Endometrium (tissue), 2 donors: ENCODE measurements at regions not wholly inside any gene's neighbourhood (a gene's known extent, or its start where the extent isn't known, plus 50 kb on each side); places are given as distances from the start of the nearest gene placed in this dataset.

Experiments used
- FAIRE-seq: peaks from 2 replicates; lab custom pipeline; 2012; peaks lifted over from hg19 to GRCh38; lab: Jason Lieb, UNC
- donor health status: control.
- donor health status: control.

- no peak for FAIRE-seq
These were observed 193.7 kb downstream of the ERMARD start for GRCh38 chr6:169945117-169945516.

DNA sequence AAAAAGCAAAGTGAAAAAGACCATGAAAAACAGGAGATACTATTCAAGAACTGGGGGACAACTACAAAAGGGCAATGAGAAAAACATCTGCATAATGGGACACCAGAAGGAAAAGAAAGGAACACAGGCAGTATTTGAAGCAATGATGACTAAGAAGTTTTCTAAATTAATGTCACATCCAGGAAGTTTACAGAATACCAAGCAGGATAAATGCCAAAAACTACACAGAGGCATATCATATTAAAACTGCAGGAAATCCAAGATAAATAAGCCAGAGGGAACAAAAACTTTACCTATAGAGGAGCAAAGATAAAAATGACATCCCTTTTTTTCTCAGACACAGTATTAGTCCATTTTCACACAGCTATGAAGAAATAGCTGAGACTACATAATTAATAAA is 193.0 kb downstream of the ERMARD start:
- FAIRE-seq = no peak

GRCh38 chr6:169944061-169944337 is 192.6 kb downstream of the ERMARD start:
- no peak for FAIRE-seq

DNA sequence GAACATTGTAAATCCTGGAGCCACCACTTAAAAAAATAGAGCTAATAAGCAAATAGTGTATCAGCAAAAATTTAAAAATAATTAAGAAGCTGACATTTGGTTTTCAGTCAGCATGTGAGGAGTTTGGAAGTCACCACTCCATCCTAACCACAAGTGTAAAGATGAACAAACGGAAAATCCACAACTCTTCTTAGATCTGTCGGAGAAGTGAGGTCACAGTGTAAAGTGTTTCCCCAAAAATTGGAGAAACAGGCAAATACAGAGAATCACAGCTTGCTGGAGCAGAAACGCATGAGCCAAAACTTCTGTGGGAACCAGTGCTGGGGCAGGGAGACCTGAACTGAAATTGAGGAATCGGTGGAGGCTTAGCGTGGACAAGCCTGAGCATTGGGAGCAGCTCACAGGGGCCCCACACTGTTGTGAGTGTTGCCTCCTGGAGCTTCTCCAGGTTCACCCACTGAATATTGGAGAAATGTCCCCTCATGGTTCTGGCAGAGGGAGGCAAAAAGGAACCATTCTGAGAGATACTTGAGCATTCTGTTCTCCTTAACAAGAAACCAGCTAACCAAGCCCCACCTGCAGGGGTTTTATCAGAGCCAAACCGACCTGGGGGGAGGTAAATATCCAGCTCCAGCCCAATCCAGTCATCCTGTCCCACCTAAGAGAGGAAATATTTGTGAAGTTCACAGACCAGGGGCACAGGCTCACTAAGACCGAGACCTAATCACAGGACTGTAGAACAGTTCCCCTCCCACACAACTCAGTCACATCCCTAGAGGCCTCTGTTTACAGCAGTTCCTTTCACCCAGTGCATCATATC is 192.0 kb downstream of the ERMARD start:
- no peak for FAIRE-seq

- no peak for FAIRE-seq
These were observed 190.8 kb downstream of the ERMARD start for GRCh38 chr6:169942173-169942572.

DNA sequence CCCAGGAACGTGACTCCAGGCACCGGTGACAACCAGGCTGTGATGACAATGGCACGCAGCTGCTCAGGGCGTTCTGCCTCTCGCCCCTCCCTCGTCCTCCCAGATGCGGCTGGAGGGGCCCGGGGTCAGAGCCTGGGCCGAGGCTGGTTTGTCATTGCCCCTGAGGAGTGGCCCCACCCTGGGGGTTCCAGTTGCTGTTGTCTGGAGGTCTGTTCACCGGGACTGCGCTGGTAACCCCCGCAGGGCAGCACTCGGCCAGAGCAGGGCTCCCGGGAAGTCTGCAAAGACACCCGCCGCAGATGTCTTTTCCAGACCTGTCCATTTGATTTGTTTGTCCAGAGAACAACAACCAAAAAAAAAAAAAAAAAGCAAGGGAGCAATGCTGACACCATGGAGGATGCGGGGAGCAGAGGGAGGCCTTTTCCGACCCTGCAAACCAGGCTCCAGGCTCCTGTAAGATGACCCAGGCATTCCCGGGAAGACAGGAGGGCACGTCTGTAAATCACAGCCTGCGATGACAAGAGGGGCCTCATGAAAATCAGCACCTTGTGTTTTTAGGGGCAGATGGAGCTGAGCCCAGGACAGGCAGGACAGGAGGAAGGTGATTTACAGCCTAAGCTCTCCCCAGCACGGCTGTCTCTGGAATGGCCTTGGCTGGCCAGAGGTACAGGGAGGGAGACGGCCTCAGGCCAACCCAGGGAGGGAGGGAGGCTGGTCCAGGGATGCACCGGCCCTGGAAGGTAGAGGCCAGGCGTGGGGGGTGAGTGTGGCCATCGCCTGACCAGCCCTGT is 189.3 kb downstream of the ERMARD start:
- no peak for FAIRE-seq

DNA sequence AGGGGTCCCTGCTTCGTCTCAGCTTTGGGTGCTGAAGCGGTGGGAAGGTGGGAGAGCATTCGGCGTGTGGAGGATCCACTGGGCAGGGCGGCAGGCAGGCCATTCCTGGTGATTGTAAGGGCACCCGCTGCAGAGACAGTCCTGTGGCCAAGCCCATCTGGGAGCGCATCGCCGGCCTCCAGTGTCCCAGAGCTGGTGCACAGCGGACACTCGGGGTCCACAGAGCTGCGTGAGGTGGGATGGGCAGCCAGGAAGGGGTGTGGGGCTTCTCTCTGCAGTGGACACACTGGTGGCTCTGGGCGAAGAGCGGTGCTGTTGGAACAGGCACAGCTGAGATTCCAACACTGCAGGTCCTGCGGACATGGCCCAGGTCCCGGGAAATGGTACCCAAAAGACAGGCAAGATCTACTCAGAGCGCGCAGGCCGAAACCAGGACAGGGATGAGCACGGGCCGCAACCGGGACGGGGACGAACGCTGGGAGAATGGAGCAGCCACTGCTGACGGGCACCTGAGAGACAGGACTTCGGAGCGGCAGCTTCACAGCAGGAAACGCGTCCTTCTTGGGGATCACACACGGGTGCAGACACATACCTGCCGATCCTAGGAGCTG is 188.2 kb downstream of the ERMARD start:
- FAIRE-seq = no peak

- FAIRE-seq = no peak
These were observed 187.3 kb downstream of the ERMARD start for GRCh38 chr6:169938731-169939130.

- no peak for FAIRE-seq
These were observed 186.9 kb downstream of the ERMARD start for GRCh38 chr6:169938262-169938701.

- FAIRE-seq = no peak
These were observed 186.2 kb downstream of the ERMARD start for GRCh38 chr6:169937389-169938261.

DNA sequence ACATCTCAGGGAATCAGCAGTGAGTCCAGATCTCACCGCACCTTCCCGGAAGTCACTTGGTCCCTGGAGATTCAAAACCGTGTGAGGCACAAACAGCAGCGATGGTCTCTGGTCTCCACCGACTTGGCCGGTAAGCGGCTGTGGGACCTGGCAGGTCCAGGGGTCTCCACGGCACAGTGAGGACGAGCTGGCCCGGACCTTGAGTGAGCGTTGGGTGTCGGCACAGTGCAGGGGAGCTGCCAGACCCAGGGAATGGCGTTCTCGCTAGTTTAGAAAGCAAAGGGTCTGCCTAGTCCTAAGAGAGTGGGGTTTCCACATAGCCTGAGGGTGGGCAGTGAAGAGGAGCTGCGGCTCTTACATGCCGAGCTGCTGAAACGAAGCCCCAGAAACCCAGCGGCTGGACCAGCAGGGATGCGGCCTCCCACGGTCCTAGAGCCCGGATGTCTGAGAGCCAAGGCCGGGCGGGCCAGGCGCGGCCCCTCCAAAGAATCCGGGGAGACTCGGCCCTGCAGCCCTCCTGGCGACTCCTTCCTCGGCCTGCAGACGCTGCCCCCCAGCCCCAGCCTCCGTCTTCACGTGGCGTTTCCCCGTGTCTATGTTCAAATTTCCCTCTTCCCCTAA is 185.0 kb downstream of the ERMARD start:
- FAIRE-seq = no peak

- no peak for FAIRE-seq
These were observed 184.4 kb downstream of the ERMARD start for GRCh38 chr6:169935861-169936260.

- FAIRE-seq = no peak
These were observed 183.9 kb downstream of the ERMARD start for GRCh38 chr6:169935348-169935718.

DNA sequence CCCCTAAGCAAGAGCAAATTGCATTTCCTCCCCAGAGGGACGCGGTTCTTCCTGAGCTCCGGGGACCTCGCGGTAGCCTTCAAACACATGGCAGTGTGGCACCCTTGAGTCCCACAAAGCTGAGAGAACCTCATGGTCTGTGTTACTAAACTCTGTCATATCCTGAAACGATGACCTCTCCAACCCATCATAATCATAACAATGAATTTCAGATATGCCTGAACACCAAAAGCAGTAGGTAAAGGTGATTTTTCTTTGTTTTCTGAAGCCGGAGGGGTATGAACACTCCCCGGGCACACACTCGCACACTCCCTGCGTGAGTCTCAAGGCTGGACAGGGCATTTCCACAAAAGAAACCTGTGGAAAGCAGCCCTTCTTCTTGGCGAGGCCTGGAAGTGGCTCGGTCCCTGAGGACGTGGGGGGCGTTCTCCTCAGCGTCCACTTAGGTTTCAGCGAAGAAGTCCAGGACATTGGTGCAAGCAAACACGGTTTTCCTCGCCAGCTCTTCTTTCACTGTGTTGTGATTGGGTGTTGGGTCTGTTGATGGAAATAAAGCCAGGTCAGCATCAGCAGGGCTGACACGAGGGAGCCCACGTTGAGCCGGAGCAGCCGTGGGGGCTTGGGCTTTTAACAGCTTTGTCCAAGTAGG is 183.4 kb downstream of the ERMARD start:
- no peak for FAIRE-seq

DNA sequence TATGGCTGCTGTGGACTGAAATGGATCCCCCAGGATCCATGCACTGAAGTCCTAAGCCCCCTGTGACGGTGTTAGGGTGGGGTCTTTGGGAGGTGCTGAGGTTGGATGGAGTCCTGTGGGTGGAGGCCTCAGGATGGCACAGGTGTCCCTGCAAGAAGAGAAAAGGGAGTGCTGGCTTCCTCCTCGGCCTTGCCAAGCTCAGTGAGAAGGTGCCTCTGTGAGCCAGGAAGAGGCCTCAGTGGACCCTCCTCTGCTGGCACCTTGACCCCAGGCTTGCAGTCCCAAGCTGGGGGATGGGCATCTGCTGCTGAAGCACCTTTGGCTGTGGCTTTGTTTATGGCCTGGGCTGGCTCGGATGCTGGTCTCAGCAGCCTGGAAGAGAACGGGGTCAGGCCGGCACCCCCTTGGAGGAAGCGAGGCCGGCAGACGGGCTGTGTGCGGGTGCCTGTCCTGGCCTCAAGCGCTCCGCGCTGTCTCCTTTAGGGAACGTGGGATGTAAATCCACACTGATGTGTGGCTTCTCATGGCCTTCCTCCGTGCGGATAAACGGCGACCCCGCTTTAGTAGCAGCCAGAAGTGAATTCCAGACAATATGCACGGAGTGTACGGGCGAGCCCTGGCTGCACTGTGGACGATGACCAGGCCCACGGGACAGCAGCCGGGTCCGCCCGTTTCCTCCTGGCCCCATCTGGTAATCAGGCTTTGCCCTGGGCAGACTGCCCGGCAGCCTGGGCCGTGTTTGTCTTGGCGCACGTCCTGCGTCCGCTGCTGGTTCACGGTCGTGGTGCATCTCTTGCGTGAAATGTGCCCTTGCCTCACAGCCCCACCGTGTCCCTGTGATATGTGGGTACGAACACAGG is 182.6 kb downstream of the ERMARD start:
- FAIRE-seq = no peak

DNA sequence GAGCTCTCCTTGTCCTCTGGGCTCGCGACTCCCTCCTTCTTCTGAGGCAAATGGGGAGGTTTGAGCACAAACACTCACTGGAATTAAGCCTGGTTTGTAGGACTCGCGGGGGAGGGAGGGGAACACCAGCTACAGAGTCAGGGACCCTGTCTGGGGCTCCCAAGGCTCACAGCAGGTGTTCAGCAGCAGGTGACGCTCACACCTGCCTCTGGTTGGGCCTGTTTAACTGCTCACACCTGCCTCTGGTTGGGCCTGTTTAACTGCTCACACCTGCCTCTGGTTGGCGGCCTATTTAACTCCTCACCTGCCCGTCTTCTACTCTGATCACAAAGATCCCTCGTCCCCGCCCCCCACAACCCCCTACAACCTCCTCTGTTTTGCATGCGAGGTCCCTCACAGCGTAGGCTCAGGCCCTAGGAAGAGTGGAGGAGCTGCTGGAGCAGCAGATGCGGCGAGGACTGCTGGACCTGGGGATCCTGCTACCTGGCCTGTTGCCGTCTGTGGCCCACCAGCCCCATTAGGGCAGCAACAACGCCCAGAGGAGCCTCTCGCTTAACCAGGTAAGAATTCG is 181.9 kb downstream of the ERMARD start:
- FAIRE-seq = no peak

GRCh38 chr6:169932491-169932890 is 181.1 kb downstream of the ERMARD start:
- FAIRE-seq = no peak

DNA sequence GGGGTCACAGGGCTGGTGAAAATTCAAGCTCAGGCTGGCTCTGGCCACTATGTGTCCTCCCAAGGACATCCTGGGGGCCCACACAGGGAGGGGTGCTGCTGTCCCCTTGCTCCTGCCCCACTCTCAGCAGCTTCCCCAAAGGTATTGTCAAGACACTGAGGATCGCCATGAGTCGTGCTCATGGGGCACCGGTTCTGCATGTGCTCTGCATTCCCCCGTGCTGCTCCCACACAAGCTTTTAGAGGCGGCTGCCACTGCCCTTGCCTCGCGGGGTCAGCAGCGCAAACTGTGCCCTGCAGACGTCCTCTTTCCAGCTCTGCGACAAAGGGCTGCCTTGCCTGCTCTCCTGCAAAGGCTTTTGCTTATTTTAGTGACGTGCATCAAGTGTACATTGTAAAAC is 179.8 kb downstream of the ERMARD start:
- no peak for FAIRE-seq

- FAIRE-seq = no peak
These were observed 179.4 kb downstream of the ERMARD start for GRCh38 chr6:169930799-169931198.

- FAIRE-seq = no peak
These were observed 176.3 kb downstream of the ERMARD start for GRCh38 chr6:169927711-169928110.
